Parathyroid adenoma (tissue), 2 donors: ENCODE measurements at regions not wholly inside any gene's neighbourhood (a gene's known extent, or its start where the extent isn't known, plus 50 kb on each side); places are given as distances from the start of the nearest gene placed in this dataset.
"Not testable (repeated sequence)": the region's sequence is repeated elsewhere in the genome, so short reads cannot be mapped to it uniquely, and the experiment has no call there.

Source experiments
- H2AFZ ChIP-seq: fragments of 300-600 bp; sonication (generic); one replicate; pipeline ENCODE4 v1.7.0; 2017; ENCODE audit warnings: antibody characterized with exemption, mild to moderate bottlenecking
- H3K27ac ChIP-seq: fragments of 300-600 bp; sonication (generic); one replicate; pipeline ENCODE4 v1.7.0; 2017
- H3K27me3 ChIP-seq: fragments of 300-600 bp; sonication (generic); one replicate; pipeline ENCODE4 v1.7.0; 2017; ENCODE audit warnings: low read length; ENCODE audit not compliant: control insufficient read depth, insufficient read depth
- H3K36me3 ChIP-seq: fragments of 300-600 bp; sonication (generic); one replicate; pipeline ENCODE4 v1.7.0; 2017; ENCODE audit warnings: low read length; ENCODE audit not compliant: control insufficient read depth, insufficient read depth
- H3K4me1 ChIP-seq: fragments of 300-600 bp; sonication (generic); one replicate; pipeline ENCODE4 v1.7.0; 2017; ENCODE audit warnings: control low read depth
- H3K4me2 ChIP-seq: fragments of 300-600 bp; sonication (generic); one replicate; pipeline ENCODE4 v1.7.0; 2017; ENCODE audit warnings: low read length
- H3K4me3 ChIP-seq: fragments of 300-600 bp; sonication (generic); one replicate; pipeline ENCODE4 v1.7.0; 2017; ENCODE audit warnings: low read depth, low read length
- H3K79me2 ChIP-seq: fragments of 300-600 bp; sonication (generic); one replicate; pipeline ENCODE4 v1.7.0; 2017; ENCODE audit warnings: control low read depth
- H3K9ac ChIP-seq: fragments of 300-600 bp; sonication (generic); one replicate; pipeline ENCODE4 v1.7.0; 2017; ENCODE audit warnings: mild to moderate bottlenecking
- H3K9me3 ChIP-seq: fragments of 300-600 bp; sonication (generic); one replicate; pipeline ENCODE4 v1.7.0; 2017; ENCODE audit warnings: low read length; ENCODE audit not compliant: control insufficient read depth
- CTCF ChIP-seq: fragments of 300-600 bp; sonication (generic); IDR thresholded peaks from one replicate; pipeline ENCODE4 v1.7.0; 2017; ENCODE audit warnings: antibody characterized with exemption, mild to moderate bottlenecking
- donor health status: primary hyperparathyroidism.

- Histone ChIP-seq H3K4me2 (no peak overlapping the region), H3K9ac (no peak overlapping the region), H3K4me3 (no peak overlapping the region), H2AFZ (no peak overlapping the region), H3K4me1 (no peaks in the 10 kb centered on the region), H3K27me3 (no peaks in the 10 kb centered on the region), H3K36me3 (no peaks in the 10 kb centered on the region), H3K27ac (no peak overlapping the region), H3K79me2 (no peaks in the 10 kb centered on the region), H3K9me3 (no peaks in the 10 kb centered on the region)
- TF ChIP-seq CTCF: no peak
Observed at GRCh38 chr6:130559166-130559565, 193.3 kb downstream of the TMEM200A start.

DNA sequence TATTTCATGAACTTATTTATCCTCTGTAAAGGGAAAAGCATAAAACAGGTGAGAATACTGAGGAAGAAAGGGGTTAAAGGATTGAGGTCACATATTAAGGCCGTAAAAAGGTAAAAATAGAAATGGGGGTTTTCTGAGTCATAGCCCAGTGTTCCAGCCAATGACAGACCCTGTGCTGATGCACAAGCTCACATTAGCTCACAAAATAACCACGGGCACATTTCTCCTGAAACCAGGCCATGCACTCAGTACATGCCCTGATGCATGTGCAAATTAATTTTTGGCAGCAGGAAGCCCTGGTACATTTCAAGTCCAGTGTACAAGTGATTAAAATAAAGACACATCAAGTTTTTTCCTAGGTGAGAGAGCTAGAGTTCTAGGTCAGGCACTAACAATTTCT is 194.4 kb downstream of the TMEM200A start:
- Histone ChIP-seq H2AFZ (no peak overlapping the region), H3K36me3 (no peaks in the 10 kb centered on the region), H3K4me3 (no peak overlapping the region), H3K27me3 (no peaks in the 10 kb centered on the region), H3K79me2 (no peaks in the 10 kb centered on the region), H3K27ac (no peak overlapping the region), H3K4me1 (no peaks in the 10 kb centered on the region), H3K9me3 (no peaks in the 10 kb centered on the region), H3K4me2 (no peak overlapping the region), H3K9ac (no peak overlapping the region)
- no peak for TF ChIP-seq CTCF

DNA sequence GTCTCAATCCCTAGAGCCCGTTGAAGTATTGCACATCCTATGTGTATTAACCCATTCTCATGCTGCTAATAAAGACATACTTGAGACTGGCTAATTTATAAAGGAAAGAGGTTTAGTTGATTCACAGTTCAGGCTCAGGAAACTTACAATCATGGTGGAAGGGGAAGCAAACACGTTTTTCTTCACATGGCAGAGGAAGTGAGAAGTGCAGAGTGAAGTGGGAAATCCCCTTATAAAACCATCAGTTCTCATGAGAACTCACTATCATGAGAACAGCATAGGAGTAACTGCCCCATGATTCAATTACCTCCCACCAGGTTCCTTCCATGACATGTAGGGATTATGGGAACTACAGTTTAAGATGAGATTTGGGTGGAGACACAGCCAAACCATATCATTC is 195.3 kb downstream of the TMEM200A start:
- H3K27ac ChIP-seq, H3K4me3 ChIP-seq, H2AFZ ChIP-seq, H3K4me2 ChIP-seq, H3K79me2 ChIP-seq, H3K27me3 ChIP-seq, H3K9ac ChIP-seq, H3K4me1 ChIP-seq, H3K9me3 ChIP-seq, H3K36me3 ChIP-seq: not testable (repeated sequence)

- Histone ChIP-seq H3K9ac (no peak overlapping the region), H3K4me3 (no peak overlapping the region), H3K27me3 (no peaks in the 10 kb centered on the region), H3K79me2 (no peaks in the 10 kb centered on the region), H3K9me3 (no peaks in the 10 kb centered on the region), H3K4me2 (no peak overlapping the region), H3K36me3 (no peaks in the 10 kb centered on the region), H3K4me1 (no peaks in the 10 kb centered on the region), H3K27ac (no peak overlapping the region), H2AFZ (no peak overlapping the region)
- no peak for TF ChIP-seq CTCF
Observed at GRCh38 chr6:130565696-130566095, 199.9 kb downstream of the TMEM200A start.

- no peak overlapping the region for H3K27ac ChIP-seq
- no peak overlapping the region for H3K4me2 ChIP-seq
- no peaks in the 10 kb centered on the region for H3K9me3 ChIP-seq
- H3K4me1 ChIP-seq: no peaks in the 10 kb centered on the region
- no peak for TF ChIP-seq CTCF
- H3K4me3 ChIP-seq: no peak overlapping the region
- no peaks in the 10 kb centered on the region for H3K27me3 ChIP-seq
- H2AFZ ChIP-seq: no peak overlapping the region
- no peaks in the 10 kb centered on the region for H3K79me2 ChIP-seq
- no peak overlapping the region for H3K9ac ChIP-seq
- no peaks in the 10 kb centered on the region for H3K36me3 ChIP-seq
Observed at GRCh38 chr6:130574146-130574545, 208.3 kb downstream of the TMEM200A start.
